Breast epithelium (tissue), 3 donors: ENCODE measurements at regions not wholly inside any gene's neighbourhood (a gene's known extent, or its start where the extent isn't known, plus 50 kb on each side); places are given as distances from the start of the nearest gene placed in this dataset.

Source experiments
- CTCF ChIP-seq, 3 donors: fragments of 450-650 bp; IDR thresholded peaks; one replicate each; pipeline ENCODE4 v1.5.1; 2016 to 2017; ENCODE audit warnings: antibody characterized with exemption in 3 of 3, mild to moderate bottlenecking in 3 of 3, moderate library complexity in 3 of 3
- POLR2A ChIP-seq: fragments of 450-650 bp; IDR thresholded peaks from one replicate; pipeline ENCODE4 v1.6.1; 2016; ENCODE audit warnings: antibody characterized with exemption, mild to moderate bottlenecking, moderate library complexity
- POLR2AphosphoS5 ChIP-seq, 3 donors: sonication (generic); formaldehyde crosslinking; IDR thresholded peaks; one replicate each; pipeline ENCODE4 v1.6.1; 2017; ENCODE audit warnings: antibody characterized with exemption in 3 of 3

DNA sequence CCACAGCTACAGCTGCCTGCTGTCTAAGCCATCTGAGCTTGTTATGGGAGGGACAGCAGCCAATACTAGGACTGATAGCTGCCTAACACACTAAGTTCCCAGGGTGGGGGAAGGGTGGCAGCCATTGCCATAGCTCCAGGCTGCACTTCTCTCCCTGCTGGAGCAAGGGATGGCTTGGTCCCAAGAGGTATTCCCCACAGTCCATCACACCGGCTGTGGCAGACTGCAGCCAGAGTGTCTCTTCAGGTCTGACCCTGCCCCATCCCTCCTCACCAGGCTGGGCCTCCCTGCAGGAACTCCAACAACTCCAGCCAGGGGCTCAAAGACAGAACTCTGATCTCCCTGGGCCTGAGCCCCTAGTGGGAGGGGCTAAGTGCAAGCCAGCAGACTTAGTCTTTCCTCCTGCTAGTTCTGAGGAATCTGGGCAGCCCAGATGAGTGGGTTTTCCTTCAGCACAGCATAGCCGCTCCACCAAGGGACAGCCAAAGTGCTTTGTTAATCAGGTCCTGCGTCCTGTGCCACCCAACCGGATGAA lies 632.1 kb downstream of the SOCS6 start:
- TF ChIP-seq CTCF (IDR thresholded peaks at IDR 0.05): no peak
- TF ChIP-seq POLR2A: no peak
- no peak for TF ChIP-seq POLR2AphosphoS5 (IDR thresholded peaks at IDR 0.05)
